Smooth muscle cell (in vitro differentiated cells): ENCODE measurements at regions not wholly inside any gene's neighbourhood (a gene's known extent, or its start where the extent isn't known, plus 50 kb on each side); places are given as distances from the start of the nearest gene placed in this dataset.

Experiments
- DNase-seq: peaks from one replicate; lab custom pipeline; 2025; ENCODE audit not compliant: unreplicated experiment; lab: John Stamatoyannopoulos, UW
- H2AFZ ChIP-seq: fragments of 200-600 bp; sonication (generic); 2 replicates; pipeline ENCODE4 v1.6.0; 2016; ENCODE audit warnings: antibody characterized with exemption, low read depth, mild to moderate bottlenecking
- H3F3A ChIP-seq: fragments of 200-600 bp; sonication (generic); 2 replicates; pipeline ENCODE4 v1.6.0; 2017; ENCODE audit warnings: antibody characterized with exemption, low read depth
- H3K27ac ChIP-seq: fragments of 200-600 bp; sonication (generic); 2 replicates; pipeline ENCODE4 v1.5.1; 2016; ENCODE audit warnings: low read depth, mild to moderate bottlenecking
- H3K27me3 ChIP-seq: fragments of 200-600 bp; sonication (generic); 2 replicates; pipeline ENCODE4 v1.6.1; 2016; ENCODE audit warnings: low read depth, mild to moderate bottlenecking
- H3K36me3 ChIP-seq: fragments of 200-600 bp; sonication (generic); 2 replicates; pipeline ENCODE4 v1.5.1; 2016; ENCODE audit warnings: low read depth
- H3K4me1 ChIP-seq: fragments of 200-600 bp; sonication (generic); 2 replicates; pipeline ENCODE4 v1.5.1; 2016; ENCODE audit warnings: low read depth
- H3K4me2 ChIP-seq: fragments of 200-600 bp; sonication (generic); 2 replicates; pipeline ENCODE4 v1.6.0; 2016; ENCODE audit warnings: mild to moderate bottlenecking
- H3K4me3 ChIP-seq: fragments of 200-600 bp; sonication (generic); 2 replicates; pipeline ENCODE4 v1.5.1; 2016; ENCODE audit warnings: mild to moderate bottlenecking
- H3K79me2 ChIP-seq: fragments of 200-600 bp; sonication (generic); 2 replicates; pipeline ENCODE4 v1.6.0; 2016; ENCODE audit warnings: low read depth, mild to moderate bottlenecking
- H3K9ac ChIP-seq: fragments of 200-600 bp; sonication (generic); 2 replicates; pipeline ENCODE4 v1.6.0; 2016; ENCODE audit warnings: low read depth
- H3K9me3 ChIP-seq: fragments of 200-600 bp; sonication (generic); replicated peaks from 2 replicates; pipeline ENCODE4 v1.5.1; 2016; ENCODE audit warnings: low read depth
- H4K20me1 ChIP-seq: fragments of 200-600 bp; sonication (generic); 2 replicates; pipeline ENCODE4 v1.6.0; 2016; ENCODE audit warnings: low read depth
- CTCF ChIP-seq: fragments of 200-600 bp; sonication (generic); IDR thresholded peaks from 2 replicates; pipeline ENCODE4 v1.5.1; 2017; ENCODE audit warnings: borderline replicate concordance, mild to moderate bottlenecking, antibody characterized with exemption; ENCODE audit not compliant: insufficient read depth, poor library complexity, severe bottlenecking
- WGBS: methylation state at CpG from one replicate; pipeline ENCODE4 v1.1.7; 2016; ENCODE audit warnings: low lambda C conversion rate; 5-methylcytosine and 5-hydroxymethylcytosine counted together

- H3K79me2 ChIP-seq = no peaks in the 10 kb centered on the region
- no peak for TF ChIP-seq CTCF
- H3K4me1 ChIP-seq = no peaks in the 10 kb centered on the region
- H3K9ac ChIP-seq = no peak overlapping the region
- no peak for DNase-seq
- H3K36me3 ChIP-seq = no peaks in the 10 kb centered on the region
- 89% methylated on average over 4 of the region's 4 CpGs for WGBS
- H4K20me1 ChIP-seq = no peaks in the 10 kb centered on the region
- H3K9me3 ChIP-seq = no peaks in the 10 kb centered on the region
- no peak overlapping the region for H2AFZ ChIP-seq
- H3K4me3 ChIP-seq = no peak overlapping the region
- no peak overlapping the region for H3K4me2 ChIP-seq
- no peaks in the 10 kb centered on the region for H3F3A ChIP-seq
- no peak overlapping the region for H3K27ac ChIP-seq
- no peaks in the 10 kb centered on the region for H3K27me3 ChIP-seq
Observed at GRCh38 chr13:73687087-73687486, 447.1 kb downstream of the KLF12 start.

- no peak overlapping the region for H3K4me3 ChIP-seq
- no peak overlapping the region for H3K27ac ChIP-seq
- WGBS = 87% methylated on average over 11 of the region's 11 CpGs
- no peak for DNase-seq
- no peaks in the 10 kb centered on the region for H3K79me2 ChIP-seq
- H3K9ac ChIP-seq = no peak overlapping the region
- no peak overlapping the region for H2AFZ ChIP-seq
- H3K36me3 ChIP-seq = no peaks in the 10 kb centered on the region
- no peaks in the 10 kb centered on the region for H3F3A ChIP-seq
- no peaks in the 10 kb centered on the region for H3K9me3 ChIP-seq
- no peaks in the 10 kb centered on the region for H3K27me3 ChIP-seq
- no peaks in the 10 kb centered on the region for H4K20me1 ChIP-seq
- H3K4me2 ChIP-seq = no peak overlapping the region
- H3K4me1 ChIP-seq = no peaks in the 10 kb centered on the region
- no peak for TF ChIP-seq CTCF
Observed at GRCh38 chr13:73684750-73685149, 449.5 kb downstream of the KLF12 start.

GRCh38 chr13:73684286-73684685, 449.9 kb downstream of the KLF12 start:
- Histone ChIP-seq H3K79me2 (no peaks in the 10 kb centered on the region), H4K20me1 (no peaks in the 10 kb centered on the region), H3K4me2 (no peak overlapping the region), H3K4me1 (no peaks in the 10 kb centered on the region), H3K4me3 (no peak overlapping the region), H3K36me3 (no peaks in the 10 kb centered on the region), H3K9me3 (no peaks in the 10 kb centered on the region), H3K27ac (no peak overlapping the region), H3F3A (no peaks in the 10 kb centered on the region), H3K9ac (no peak overlapping the region), H2AFZ (no peak overlapping the region), H3K27me3 (no peaks in the 10 kb centered on the region)
- WGBS = 88% methylated on average over 3 of the region's 3 CpGs
- no peak for DNase-seq
- no peak for TF ChIP-seq CTCF

GRCh38 chr13:73683746-73684145, 450.5 kb downstream of the KLF12 start:
- Histone ChIP-seq H3K9me3 (no peaks in the 10 kb centered on the region), H3K4me2 (no peak overlapping the region), H3K4me3 (no peak overlapping the region), H3K27me3 (no peaks in the 10 kb centered on the region), H3F3A (no peaks in the 10 kb centered on the region), H3K36me3 (no peaks in the 10 kb centered on the region), H2AFZ (no peak overlapping the region), H3K27ac (no peak overlapping the region), H3K4me1 (no peaks in the 10 kb centered on the region), H3K9ac (no peak overlapping the region), H3K79me2 (no peaks in the 10 kb centered on the region), H4K20me1 (no peaks in the 10 kb centered on the region)
- TF ChIP-seq CTCF = no peak
- 68% methylated on average over 3 of the region's 3 CpGs for WGBS
- DNase-seq = no peak
